WERI-Rb-1 (cell line): ENCODE measurements at regions not wholly inside any gene's neighbourhood (a gene's known extent, or its start where the extent isn't known, plus 50 kb on each side); places are given as distances from the start of the nearest gene placed in this dataset.

Source experiments
- DNase-seq: peaks from one replicate; pipeline ENCODE4 v3.0.0-alpha.2; 2020
- H3K27ac ChIP-seq: fragments of 250-450 bp; sonication (Bioruptor Pico); 2 replicates; pipeline ENCODE4 v1.5.1; 2020; ENCODE audit warnings: mild to moderate bottlenecking, moderate library complexity
- H3K27me3 ChIP-seq: fragments of 250-450 bp; sonication (Bioruptor Pico); 2 replicates; pipeline ENCODE4 v1.5.1; 2021; ENCODE audit warnings: mild to moderate bottlenecking, low read depth, moderate library complexity; ENCODE audit not compliant: insufficient read depth, severe bottlenecking
- H3K36me3 ChIP-seq: fragments of 250-450 bp; sonication (Bioruptor Pico); 2 replicates; pipeline ENCODE4 v1.5.1; 2020; ENCODE audit warnings: mild to moderate bottlenecking, moderate library complexity
- H3K4me3 ChIP-seq: 2 replicates; pipeline ENCODE4 v1.5.1; 2011; ENCODE audit warnings: low read depth, mild to moderate bottlenecking, control low read depth, low read length
- H3K9me3 ChIP-seq: fragments of 250-450 bp; sonication (Bioruptor Pico); 2 replicates; pipeline ENCODE4 v1.5.1; 2021; ENCODE audit warnings: mild to moderate bottlenecking, moderate library complexity; ENCODE audit not compliant: severe bottlenecking
- CTCF ChIP-seq: IDR thresholded peaks from 2 replicates; pipeline ENCODE4 v1.5.1; 2011; ENCODE audit warnings: low read depth, mild to moderate bottlenecking, control low read depth, inconsistent platforms, low read length

- H3K4me3 ChIP-seq = no peak overlapping the region
Measured at GRCh38 chr15:91508633-91509032, 344.9 kb upstream of the SLCO3A1 start.

GRCh38 chr15:91514147-91514546 is 339.4 kb upstream of the SLCO3A1 start:
- peaks cover 16% of the 10 kb centered on the region for H3K27me3 ChIP-seq
- DNase-seq = no peak
- TF ChIP-seq CTCF = no peak
- no peak overlapping the region for H3K27ac ChIP-seq
- no peak overlapping the region for H3K4me3 ChIP-seq
- H3K9me3 ChIP-seq = no peaks in the 10 kb centered on the region
- no peaks in the 10 kb centered on the region for H3K36me3 ChIP-seq

More at GRCh38 chr15:91508633-91509032, 344.9 kb upstream of the SLCO3A1 start:
- H3K9me3 ChIP-seq = peaks cover 3% of the 10 kb centered on the region
- no peak overlapping the region for H3K27ac ChIP-seq
- H3K27me3 ChIP-seq = peaks cover 7% of the 10 kb centered on the region
- TF ChIP-seq CTCF = no peak
- H3K36me3 ChIP-seq = no peaks in the 10 kb centered on the region
- no peak for DNase-seq

GRCh38 chr15:91515188-91515754 is 338.2 kb upstream of the SLCO3A1 start:
- no peak for TF ChIP-seq CTCF
- peaks cover 20% of the 10 kb centered on the region for H3K27me3 ChIP-seq
- no peaks in the 10 kb centered on the region for H3K36me3 ChIP-seq
- H3K4me3 ChIP-seq = no peak overlapping the region
- H3K27ac ChIP-seq = no peak overlapping the region
- DNase-seq = no peak
- H3K9me3 ChIP-seq = no peaks in the 10 kb centered on the region

- H3K4me3 ChIP-seq = no peak overlapping the region
- H3K27me3 ChIP-seq = peaks cover 23% of the 10 kb centered on the region
- no peaks in the 10 kb centered on the region for H3K9me3 ChIP-seq
- H3K27ac ChIP-seq = no peak overlapping the region
- no peak for DNase-seq
- no peak for TF ChIP-seq CTCF
- H3K36me3 ChIP-seq = no peaks in the 10 kb centered on the region
Measured at GRCh38 chr15:91516866-91517265, 336.6 kb upstream of the SLCO3A1 start.

- H3K27me3 ChIP-seq = peaks cover 23% of the 10 kb centered on the region
- no peak overlapping the region for H3K27ac ChIP-seq
- no peak for DNase-seq
- no peaks in the 10 kb centered on the region for H3K36me3 ChIP-seq
- H3K4me3 ChIP-seq = no peak overlapping the region
- H3K9me3 ChIP-seq = no peaks in the 10 kb centered on the region
- TF ChIP-seq CTCF = no peak
Measured at GRCh38 chr15:91517491-91518200, 335.9 kb upstream of the SLCO3A1 start.
